B cell (primary cell): ENCODE measurements at regions not wholly inside any gene's neighbourhood (a gene's known extent, or its start where the extent isn't known, plus 50 kb on each side); places are given as distances from the start of the nearest gene placed in this dataset.

Experiments used
- ATAC-seq: fragments of 200-7000 bp; cut with Tn5 transposase; one replicate; pipeline ENCODE4 v1.10.0; 2021; ENCODE audit warnings: low read depth, mild to moderate bottlenecking, moderate number of reproducible peaks, moderate library complexity
- CTCF ChIA-PET: fragments of 350-600 bp; sonication (Branson Sonifier 250); formaldehyde crosslinking; loops from one replicate; lab custom pipeline; 2021; ENCODE audit warnings: antibody characterized with exemption, inconsistent platforms; lab: Charles Lee
- POLR2A ChIA-PET: fragments of 350-600 bp; sonication (Branson Sonifier 250); formaldehyde crosslinking; loops from one replicate; lab custom pipeline; 2021; ENCODE audit warnings: antibody characterized with exemption; lab: Charles Lee
- DNase-seq: peaks from one replicate; pipeline ENCODE4 v3.0.0; 2013
- H2AFZ ChIP-seq: 2 replicates; pipeline ENCODE4 v1.6.1; 2012; ENCODE audit warnings: mild to moderate bottlenecking, low read depth, low read length; ENCODE audit not compliant: insufficient read depth, poor library complexity, severe bottlenecking
- H3K27ac ChIP-seq, 2 donors: 1 replicate in 1 of 2; 2 replicates in 1 of 2; pipeline ENCODE4 v1.5.1; 2012 to 2013; ENCODE audit warnings: low read length in 2 of 2, mild to moderate bottlenecking in 2 of 2, moderate library complexity in 1 of 2
- H3K27me3 ChIP-seq, 4 experiments: fragments of 200-600 bp in 1 of 4; sonication (generic) in 1 of 4; replicated peaks in 1 of 4; 1 replicate in 2 of 4; 2 replicates in 2 of 4; pipeline versions ENCODE4 v1.6.1 to v1.7.0; 2013 to 2016; ENCODE audit warnings: low read length in 3 of 4, mild to moderate bottlenecking in 2 of 4, mixed read lengths in 1 of 4, moderate library complexity in 1 of 4; ENCODE audit not compliant: insufficient read depth in 4 of 4, control insufficient read depth in 3 of 4; ENCODE audit errors: control extremely low read depth in 1 of 4
- H3K36me3 ChIP-seq, 2 experiments: replicated peaks in 1 of 2; 1 replicate in 1 of 2; 2 replicates in 1 of 2; pipeline versions ENCODE4 v1.6.1 to v1.7.1; 2013; ENCODE audit warnings: low read length in 1 of 2; ENCODE audit not compliant: insufficient read depth in 2 of 2, control insufficient read depth in 1 of 2; ENCODE audit errors: control extremely low read depth in 1 of 2, extremely low read depth in 1 of 2
- H3K4me1 ChIP-seq, 2 donors: fragments of 200-600 bp in 1 of 2; sonication (generic) in 1 of 2; 1 replicate in 1 of 2; 2 replicates in 1 of 2; pipeline versions ENCODE4 v1.5.1 to v1.6.1; 2013 to 2017; ENCODE audit warnings: low read length in 2 of 2; ENCODE audit not compliant: control insufficient read depth in 2 of 2, insufficient read depth in 2 of 2
- H3K4me2 ChIP-seq: replicated peaks from 2 replicates; pipeline ENCODE3; 2012; ENCODE audit warnings: mild to moderate bottlenecking, low read depth, low read length; ENCODE audit not compliant: poor library complexity, severe bottlenecking
- H3K4me3 ChIP-seq, 5 experiments: fragments of 200-600 bp in 1 of 5; sonication (generic) in 1 of 5; 1 replicate in 3 of 5; 2 replicates in 2 of 5; pipeline versions ENCODE4 v1.5.1 to v1.7.0; 2011 to 2016; ENCODE audit warnings: low read length in 4 of 5, mild to moderate bottlenecking in 4 of 5, low read depth in 2 of 5, control low read depth in 1 of 5, moderate library complexity in 1 of 5; ENCODE audit not compliant: insufficient read depth in 1 of 5; ENCODE audit errors: control extremely low read depth in 1 of 5, extremely low read depth in 1 of 5
- H3K79me2 ChIP-seq: fragments of 200-600 bp; sonication (generic); one replicate; pipeline ENCODE4 v1.6.0; 2016; ENCODE audit warnings: low read length; ENCODE audit not compliant: control insufficient read depth, insufficient read depth
- H3K9ac ChIP-seq: fragments of 200-600 bp; sonication (generic); 2 replicates; pipeline ENCODE4 v1.6.1; 2017; ENCODE audit warnings: mild to moderate bottlenecking, low read length, moderate library complexity
- H3K9me3 ChIP-seq, 3 donors: one replicate each; pipeline versions ENCODE4 v1.6.1 to v1.7.1; 2013; ENCODE audit warnings: low read length in 2 of 3; ENCODE audit not compliant: control insufficient read depth in 2 of 3, insufficient read depth in 1 of 3; ENCODE audit errors: control extremely low read depth in 1 of 3
- H4K20me1 ChIP-seq: 2 replicates; pipeline ENCODE4 v1.6.0; 2012; ENCODE audit warnings: mild to moderate bottlenecking, low read length; ENCODE audit not compliant: insufficient read depth, control insufficient read depth, poor library complexity, severe bottlenecking
- H3K27ac Mint-ChIP-seq: one replicate; pipeline ENCODE4 v1.8.0; 2021; ENCODE audit warnings: mixed read lengths
- H3K27me3 Mint-ChIP-seq: one replicate; pipeline ENCODE4 v1.8.0; 2021; ENCODE audit warnings: mixed read lengths
- H3K4me1 Mint-ChIP-seq: one replicate; pipeline ENCODE4 v1.8.0; 2021; ENCODE audit warnings: mixed read lengths
- H3K4me3 Mint-ChIP-seq: one replicate; pipeline ENCODE4 v1.8.0; 2021; ENCODE audit warnings: mixed read lengths
- H3K9me3 Mint-ChIP-seq: one replicate; pipeline ENCODE4 v1.8.0; 2022; ENCODE audit warnings: mixed read lengths; ENCODE audit not compliant: insufficient read depth
- EZH2 ChIP-seq: IDR thresholded peaks from 2 replicates; pipeline ENCODE4 v1.6.1; 2012; ENCODE audit warnings: borderline replicate concordance, low read depth, mild to moderate bottlenecking, moderate library complexity, low read length; ENCODE audit not compliant: insufficient read depth, poor library complexity, severe bottlenecking
- WGBS: methylation state at CpG from one replicate; pipeline ENCODE4 v1.1.5; 2013; ENCODE audit warnings: missing lambda C conversion rate; ENCODE audit not compliant: insufficient coverage; 5-methylcytosine and 5-hydroxymethylcytosine counted together
- intact Hi-C: fragments of 100-400 bp; cut with micrococcal nuclease; formaldehyde crosslinking; loops from one replicate; pipeline ENCODE4 v1.10.0; 2022
- TF ChIP-seq, protein P1 (sequence below): fragments of 200-600 bp; IDR thresholded peaks from one replicate; pipeline ENCODE4 v1.8.0; 2022; ENCODE audit warnings: antibody characterized with exemption, mild to moderate bottlenecking

- DNase-seq: no peak
- no peak overlapping the region for H3K4me2 ChIP-seq
- Mint-ChIP-seq H3K4me3 (no peak overlapping the region), H3K27me3 (no peaks in the 10 kb centered on the region), H3K4me1 (no peaks in the 10 kb centered on the region), H3K9me3 (no peaks in the 10 kb centered on the region), H3K27ac (no peak overlapping the region)
- H3K79me2 ChIP-seq: no peaks in the 10 kb centered on the region
- no peak overlapping the region for H3K9ac ChIP-seq
- ATAC-seq: no peak
- no CpG with 5 or more reads among the region's 1 CpG for WGBS
- no peaks in the 10 kb centered on the region for H3K27me3 ChIP-seq
- no peak for TF ChIP-seq EZH2
- TF ChIP-seq, protein P1, sequence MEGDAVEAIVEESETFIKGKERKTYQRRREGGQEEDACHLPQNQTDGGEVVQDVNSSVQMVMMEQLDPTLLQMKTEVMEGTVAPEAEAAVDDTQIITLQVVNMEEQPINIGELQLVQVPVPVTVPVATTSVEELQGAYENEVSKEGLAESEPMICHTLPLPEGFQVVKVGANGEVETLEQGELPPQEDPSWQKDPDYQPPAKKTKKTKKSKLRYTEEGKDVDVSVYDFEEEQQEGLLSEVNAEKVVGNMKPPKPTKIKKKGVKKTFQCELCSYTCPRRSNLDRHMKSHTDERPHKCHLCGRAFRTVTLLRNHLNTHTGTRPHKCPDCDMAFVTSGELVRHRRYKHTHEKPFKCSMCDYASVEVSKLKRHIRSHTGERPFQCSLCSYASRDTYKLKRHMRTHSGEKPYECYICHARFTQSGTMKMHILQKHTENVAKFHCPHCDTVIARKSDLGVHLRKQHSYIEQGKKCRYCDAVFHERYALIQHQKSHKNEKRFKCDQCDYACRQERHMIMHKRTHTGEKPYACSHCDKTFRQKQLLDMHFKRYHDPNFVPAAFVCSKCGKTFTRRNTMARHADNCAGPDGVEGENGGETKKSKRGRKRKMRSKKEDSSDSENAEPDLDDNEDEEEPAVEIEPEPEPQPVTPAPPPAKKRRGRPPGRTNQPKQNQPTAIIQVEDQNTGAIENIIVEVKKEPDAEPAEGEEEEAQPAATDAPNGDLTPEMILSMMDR: no peak
- no peak overlapping the region for H2AFZ ChIP-seq
- intact Hi-C loops: no loop called here
- no peak overlapping the region for H3K27ac ChIP-seq
- H3K36me3 ChIP-seq: no peaks in the 10 kb centered on the region
- no peak overlapping the region for H3K4me3 ChIP-seq
- no peaks in the 10 kb centered on the region for H3K4me1 ChIP-seq
- no peaks in the 10 kb centered on the region for H4K20me1 ChIP-seq
- no peaks in the 10 kb centered on the region for H3K9me3 ChIP-seq
- CTCF ChIA-PET: no interaction called here
- POLR2A ChIA-PET: no interaction called here
Observed at GRCh38 chrY:7803737-7804136, 892.2 kb upstream of the AMELY start.

DNA sequence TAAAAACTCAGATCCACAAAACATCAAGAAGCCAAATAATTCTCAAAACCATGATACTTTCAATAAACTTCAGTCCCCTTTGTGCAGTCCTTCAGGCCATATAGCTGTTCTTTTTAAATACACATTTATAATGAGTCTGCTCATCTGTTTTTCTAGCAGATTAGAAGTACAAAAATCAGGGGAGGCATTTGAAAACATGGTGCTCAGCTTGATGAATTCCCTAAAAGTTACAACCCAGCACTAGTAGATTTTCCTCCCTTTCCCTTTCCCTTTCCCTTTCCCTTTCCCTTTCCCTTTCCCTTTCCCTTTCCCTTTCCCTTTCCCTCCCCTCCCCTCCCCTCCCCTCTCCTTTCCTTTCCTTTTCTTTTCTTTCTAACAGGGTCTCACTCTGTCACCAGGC, 884.6 kb upstream of the AMELY start:
- Mint-ChIP-seq H3K4me1 (no peaks in the 10 kb centered on the region), H3K27ac (no peak overlapping the region), H3K27me3 (no peaks in the 10 kb centered on the region), H3K4me3 (no peak overlapping the region), H3K9me3 (no peaks in the 10 kb centered on the region)
- no peak overlapping the region for H3K4me3 ChIP-seq
- H2AFZ ChIP-seq: no peak overlapping the region
- intact Hi-C loops: no loop called here
- no peak for ATAC-seq
- H3K27ac ChIP-seq: no peak overlapping the region
- H3K4me1 ChIP-seq: no peaks in the 10 kb centered on the region
- no peaks in the 10 kb centered on the region for H4K20me1 ChIP-seq
- no peaks in the 10 kb centered on the region for H3K36me3 ChIP-seq
- no peak overlapping the region for H3K9ac ChIP-seq
- ChIA-PET CTCF (no interaction called here), POLR2A (no interaction called here)
- H3K4me2 ChIP-seq: no peak overlapping the region
- H3K27me3 ChIP-seq: no peaks in the 10 kb centered on the region
- H3K79me2 ChIP-seq: no peaks in the 10 kb centered on the region
- no peak for DNase-seq
- TF ChIP-seq, protein P1: no peak
- no peak for TF ChIP-seq EZH2
- H3K9me3 ChIP-seq: no peaks in the 10 kb centered on the region
